ENCODE measurements at regions not wholly inside any gene's neighbourhood (a gene's known extent, or its start where the extent isn't known, plus 50 kb on each side); places are given as distances from the start of the nearest gene placed in this dataset.

- TF ChIP-seq ZHX2 (IDR thresholded peaks at IDR 0.05; ENCODE audit: low read depth) (no peak), ZHX2 (CRISPR knock-in tag; IDR thresholded peaks at IDR 0.05; ENCODE audit: borderline replicate concordance) (no peak), ZFP90 (CRISPR knock-in tag; IDR thresholded peaks at IDR 0.05; ENCODE audit: borderline replicate concordance) (peak; percentile 27; the same call in 1 of the 2 replicates), ZNF781 (CRISPR knock-in tag; IDR thresholded peaks at IDR 0.05; ENCODE audit: borderline replicate concordance, not compliant biosample characterization) (peak; percentile 46), MED8 (CRISPR knock-in tag; IDR thresholded peaks at IDR 0.05; ENCODE audit: insufficient replicate concordance) (no peak), GPN1 (CRISPR knock-in tag; IDR thresholded peaks at IDR 0.05; ENCODE audit: borderline replicate concordance) (no peak), ZBTB7B (CRISPR knock-in tag; IDR thresholded peaks at IDR 0.05) (peak; percentile 63; the same call in 1 of the 2 replicates), ZNF33B (CRISPR knock-in tag; IDR thresholded peaks at IDR 0.05) (no peak), WIZ (CRISPR knock-in tag; IDR thresholded peaks at IDR 0.05) (peak; percentile 94), TEAD3 (CRISPR knock-in tag; optimal IDR thresholded peaks at IDR 0.05; ENCODE audit: borderline replicate concordance) (no peak), ZBTB44 (CRISPR knock-in tag; IDR thresholded peaks at IDR 0.05) (peak; percentile 91; the same call in 1 of the 2 replicates), ZBTB3 (CRISPR knock-in tag; IDR thresholded peaks at IDR 0.05; ENCODE audit: borderline replicate concordance, low read depth) (no peak), ZNF800 (CRISPR knock-in tag; IDR thresholded peaks at IDR 0.05) (0 out of 2 replicates have a peak, but pooled peaks have one; percentile 54), ELF1 (CRISPR knock-in tag; IDR thresholded peaks at IDR 0.05) (no peak), KAT8 (CRISPR knock-in tag; IDR thresholded peaks at IDR 0.05) (peak; percentile 61; the same call in 1 of the 2 replicates), ZNF792 (CRISPR knock-in tag; IDR thresholded peaks at IDR 0.05) (peak; percentile 88), HNF4A (CRISPR knock-in tag; IDR thresholded peaks at IDR 0.05) (no peak)
- TF ChIP-seq, protein P1, sequence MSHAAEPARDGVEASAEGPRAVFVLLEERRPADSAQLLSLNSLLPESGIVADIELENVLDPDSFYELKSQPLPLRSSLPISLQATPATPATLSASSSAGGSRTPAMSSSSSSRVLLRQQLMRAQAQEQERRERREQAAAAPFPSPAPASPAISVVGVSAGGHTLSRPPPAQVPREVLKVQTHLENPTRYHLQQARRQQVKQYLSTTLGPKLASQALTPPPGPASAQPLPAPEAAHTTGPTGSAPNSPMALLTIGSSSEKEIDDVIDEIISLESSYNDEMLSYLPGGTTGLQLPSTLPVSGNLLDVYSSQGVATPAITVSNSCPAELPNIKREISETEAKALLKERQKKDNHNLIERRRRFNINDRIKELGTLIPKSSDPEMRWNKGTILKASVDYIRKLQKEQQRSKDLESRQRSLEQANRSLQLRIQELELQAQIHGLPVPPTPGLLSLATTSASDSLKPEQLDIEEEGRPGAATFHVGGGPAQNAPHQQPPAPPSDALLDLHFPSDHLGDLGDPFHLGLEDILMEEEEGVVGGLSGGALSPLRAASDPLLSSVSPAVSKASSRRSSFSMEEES (CRISPR knock-in tag; IDR thresholded peaks at IDR 0.05): peak; percentile 83
Observed at GRCh38 chr11:116379185-116379828, 393.5 kb downstream of the BUD13 start (continued).

Data from HepG2 (cell line).